Activated CD8-positive, alpha-beta T cell treated with anti-CD3 and anti-CD28 coated beads for 36 hours (primary cell): ENCODE measurements at regions not wholly inside any gene's neighbourhood (a gene's known extent, or its start where the extent isn't known, plus 50 kb on each side); places are given as distances from the start of the nearest gene placed in this dataset.

Source experiments
- ATAC-seq: fragments of 200-7000 bp; cut with Tn5 transposase; one replicate; pipeline ENCODE4 v1.10.0; 2021; ENCODE audit warnings: mild to moderate bottlenecking, moderate library complexity
- CTCF ChIA-PET: fragments of 350-600 bp; sonication (Branson Sonifier 250); formaldehyde crosslinking; loops from one replicate; lab custom pipeline; 2021; ENCODE audit warnings: antibody characterized with exemption; lab: Charles Lee
- POLR2A ChIA-PET: fragments of 350-600 bp; sonication (Branson Sonifier 250); formaldehyde crosslinking; loops from one replicate; lab custom pipeline; 2021; ENCODE audit warnings: antibody characterized with exemption; lab: Charles Lee
- DNase-seq: peaks from one replicate; pipeline ENCODE4 v3.0.0-alpha.2; 2020
- H3K27ac Mint-ChIP-seq: one replicate; pipeline ENCODE4 v1.8.0; 2021; ENCODE audit warnings: mild to moderate bottlenecking, mixed read lengths
- H3K27me3 Mint-ChIP-seq: one replicate; pipeline ENCODE4 v1.8.0; 2021; ENCODE audit warnings: mixed read lengths
- H3K36me3 Mint-ChIP-seq: one replicate; pipeline ENCODE4 v1.8.0; 2021; ENCODE audit warnings: low read depth, mixed read lengths
- H3K4me1 Mint-ChIP-seq: one replicate; pipeline ENCODE4 v1.8.0; 2021; ENCODE audit warnings: low read depth, mixed read lengths
- H3K4me3 Mint-ChIP-seq: one replicate; pipeline ENCODE4 v1.8.0; 2021; ENCODE audit warnings: mild to moderate bottlenecking, moderate library complexity, mixed read lengths
- H3K9me3 Mint-ChIP-seq: one replicate; pipeline ENCODE4 v1.8.0; 2021; ENCODE audit warnings: mixed read lengths
- CTCF ChIP-seq: fragments of 200-600 bp; IDR thresholded peaks from one replicate; pipeline ENCODE4 v1.8.0; 2022; ENCODE audit warnings: antibody characterized with exemption, mild to moderate bottlenecking
- intact Hi-C: fragments of 100-400 bp; cut with micrococcal nuclease; formaldehyde crosslinking; loops from one replicate; pipeline ENCODE4 v1.10.0; 2022

- POLR2A ChIA-PET = no interaction called here
- Mint-ChIP-seq H3K27me3 (no peaks in the 10 kb centered on the region), H3K4me3 (no peak overlapping the region), H3K9me3 (no peaks in the 10 kb centered on the region), H3K4me1 (no peaks in the 10 kb centered on the region), H3K36me3 (no peaks in the 10 kb centered on the region), H3K27ac (no peak overlapping the region)
- ATAC-seq (no peak), DNase-seq (no peak)
- TF ChIP-seq CTCF = no peak
- intact Hi-C loops = no loop called here
- CTCF ChIA-PET = no interaction called here
Measured at GRCh38 chr3:182178488-182179200, 466.9 kb downstream of the SOX2 start.

- DNase-seq (no peak), ATAC-seq (no peak)
- no peaks in the 10 kb centered on the region for H3K36me3 Mint-ChIP-seq
- H3K27ac Mint-ChIP-seq = no peak overlapping the region
- intact Hi-C loops = no loop called here
- H3K4me1 Mint-ChIP-seq = no peaks in the 10 kb centered on the region
- H3K27me3 Mint-ChIP-seq = no peaks in the 10 kb centered on the region
- no peaks in the 10 kb centered on the region for H3K9me3 Mint-ChIP-seq
- POLR2A ChIA-PET = no interaction called here
- CTCF ChIA-PET = no interaction called here
- H3K4me3 Mint-ChIP-seq = no peak overlapping the region
- no peak for TF ChIP-seq CTCF
Measured at GRCh38 chr3:182179631-182180030, 467.9 kb downstream of the SOX2 start.

DNA sequence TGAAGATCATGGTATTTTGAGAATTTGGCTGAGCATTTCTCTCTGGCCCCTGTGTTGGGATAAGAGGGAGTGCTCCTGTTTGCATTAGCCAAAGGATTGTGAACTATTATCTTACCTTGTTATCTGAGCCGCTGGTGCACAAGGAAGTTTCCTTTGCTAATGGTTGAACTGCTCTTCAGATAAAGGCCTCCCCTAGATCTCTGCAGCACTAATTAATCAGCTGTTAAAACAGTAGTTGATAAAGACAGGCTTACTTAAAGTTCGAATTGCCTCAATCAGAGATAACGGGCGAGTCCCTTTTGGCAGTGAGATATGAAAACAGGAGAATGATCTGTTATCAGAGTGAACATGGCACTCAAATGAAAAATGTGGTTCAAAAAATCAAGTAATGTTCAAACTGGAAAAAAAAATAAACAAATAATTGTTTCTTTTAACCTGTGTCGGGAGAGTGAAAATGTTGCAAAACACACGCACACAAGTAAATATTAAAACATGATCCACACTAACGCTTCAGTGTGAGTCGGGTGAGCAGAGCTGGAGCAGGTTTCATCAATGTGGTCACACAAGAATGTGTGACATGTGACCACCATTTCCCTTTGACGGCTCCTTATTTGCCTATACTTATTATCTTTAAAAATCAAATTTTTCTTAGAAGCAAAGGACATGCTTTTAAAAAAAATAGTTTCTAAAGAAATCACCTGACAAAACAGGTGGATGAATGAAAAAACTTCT, 469.1 kb downstream of the SOX2 start:
- ATAC-seq (no peak), DNase-seq (no peak)
- POLR2A ChIA-PET = no interaction called here
- Mint-ChIP-seq H3K4me3 (no peak overlapping the region), H3K27me3 (no peaks in the 10 kb centered on the region), H3K4me1 (no peaks in the 10 kb centered on the region), H3K27ac (no peak overlapping the region), H3K36me3 (no peaks in the 10 kb centered on the region), H3K9me3 (no peaks in the 10 kb centered on the region)
- CTCF ChIA-PET = no interaction called here
- no peak for TF ChIP-seq CTCF
- intact Hi-C loops = no loop called here

- intact Hi-C loops = no loop called here
- H3K4me1 Mint-ChIP-seq = no peaks in the 10 kb centered on the region
- DNase-seq (no peak), ATAC-seq (no peak)
- no peak for TF ChIP-seq CTCF
- ChIA-PET POLR2A (no interaction called here), CTCF (no interaction called here)
- H3K27ac Mint-ChIP-seq = no peak overlapping the region
- no peak overlapping the region for H3K4me3 Mint-ChIP-seq
- no peaks in the 10 kb centered on the region for H3K9me3 Mint-ChIP-seq
- no peaks in the 10 kb centered on the region for H3K27me3 Mint-ChIP-seq
- H3K36me3 Mint-ChIP-seq = no peaks in the 10 kb centered on the region
Measured at GRCh38 chr3:182182531-182182968, 470.8 kb downstream of the SOX2 start.

- ChIA-PET POLR2A (no interaction called here), CTCF (no interaction called here)
- DNase-seq (no peak), ATAC-seq (no peak)
- intact Hi-C loops = no loop called here
- H3K4me3 Mint-ChIP-seq = no peak overlapping the region
- H3K27me3 Mint-ChIP-seq = no peaks in the 10 kb centered on the region
- no peaks in the 10 kb centered on the region for H3K36me3 Mint-ChIP-seq
- TF ChIP-seq CTCF = no peak
- H3K9me3 Mint-ChIP-seq = no peaks in the 10 kb centered on the region
- no peaks in the 10 kb centered on the region for H3K4me1 Mint-ChIP-seq
- H3K27ac Mint-ChIP-seq = no peak overlapping the region
Measured at GRCh38 chr3:182183716-182184430, 472.1 kb downstream of the SOX2 start.
